Loucy (cell line): ENCODE measurements at regions not wholly inside any gene's neighbourhood (a gene's known extent, or its start where the extent isn't known, plus 50 kb on each side); places are given as distances from the start of the nearest gene placed in this dataset.

ENCODE experiments used
- EZH2phosphoT487 ChIP-seq: fragments of 200-600 bp; IDR thresholded peaks from 2 replicates; pipeline ENCODE4 v1.6.1; 2018; ENCODE audit warnings: antibody characterized with exemption, mild to moderate bottlenecking, moderate library complexity, borderline replicate concordance
- TF ChIP-seq, protein P1 (sequence below): fragments of 200-600 bp; sonication (generic); conservative IDR thresholded peaks from 2 replicates; pipeline ENCODE4 v1.5.1; 2014; ENCODE audit warnings: mild to moderate bottlenecking, antibody characterized with exemption, low read length

- TF ChIP-seq, protein P1, sequence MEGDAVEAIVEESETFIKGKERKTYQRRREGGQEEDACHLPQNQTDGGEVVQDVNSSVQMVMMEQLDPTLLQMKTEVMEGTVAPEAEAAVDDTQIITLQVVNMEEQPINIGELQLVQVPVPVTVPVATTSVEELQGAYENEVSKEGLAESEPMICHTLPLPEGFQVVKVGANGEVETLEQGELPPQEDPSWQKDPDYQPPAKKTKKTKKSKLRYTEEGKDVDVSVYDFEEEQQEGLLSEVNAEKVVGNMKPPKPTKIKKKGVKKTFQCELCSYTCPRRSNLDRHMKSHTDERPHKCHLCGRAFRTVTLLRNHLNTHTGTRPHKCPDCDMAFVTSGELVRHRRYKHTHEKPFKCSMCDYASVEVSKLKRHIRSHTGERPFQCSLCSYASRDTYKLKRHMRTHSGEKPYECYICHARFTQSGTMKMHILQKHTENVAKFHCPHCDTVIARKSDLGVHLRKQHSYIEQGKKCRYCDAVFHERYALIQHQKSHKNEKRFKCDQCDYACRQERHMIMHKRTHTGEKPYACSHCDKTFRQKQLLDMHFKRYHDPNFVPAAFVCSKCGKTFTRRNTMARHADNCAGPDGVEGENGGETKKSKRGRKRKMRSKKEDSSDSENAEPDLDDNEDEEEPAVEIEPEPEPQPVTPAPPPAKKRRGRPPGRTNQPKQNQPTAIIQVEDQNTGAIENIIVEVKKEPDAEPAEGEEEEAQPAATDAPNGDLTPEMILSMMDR, result no peak
- TF ChIP-seq EZH2phosphoT487, result no peak
Observed at GRCh38 chr10:52463826-52464225, 149.7 kb downstream of the DKK1 start.
